Glutamatergic neuron (in vitro differentiated cells): ENCODE measurements at regions not wholly inside any gene's neighbourhood (a gene's known extent, or its start where the extent isn't known, plus 50 kb on each side); places are given as distances from the start of the nearest gene placed in this dataset.

Experiments used
- DNase-seq: peaks from one replicate; pipeline ENCODE4 v3.0.0; 2022
- H3K27ac Mint-ChIP-seq: one replicate; pipeline ENCODE4 v1.8.0; 2020; ENCODE audit warnings: mild to moderate bottlenecking, mixed read lengths, inconsistent platforms; ENCODE audit not compliant: unreplicated experiment
- H3K27me3 Mint-ChIP-seq: one replicate; pipeline ENCODE4 v1.8.0; 2020; ENCODE audit warnings: mild to moderate bottlenecking, moderate library complexity, mixed read lengths, inconsistent platforms; ENCODE audit not compliant: unreplicated experiment
- H3K36me3 Mint-ChIP-seq: one replicate; pipeline ENCODE4 v1.8.0; 2020; ENCODE audit warnings: mild to moderate bottlenecking, mixed read lengths, inconsistent platforms; ENCODE audit not compliant: unreplicated experiment
- H3K4me1 Mint-ChIP-seq: one replicate; pipeline ENCODE4 v1.8.0; 2020; ENCODE audit warnings: mild to moderate bottlenecking, low read depth, mixed read lengths, inconsistent platforms; ENCODE audit not compliant: unreplicated experiment
- H3K4me3 Mint-ChIP-seq: one replicate; pipeline ENCODE4 v1.8.0; 2020; ENCODE audit warnings: mild to moderate bottlenecking, mixed read lengths, inconsistent platforms; ENCODE audit not compliant: unreplicated experiment
- H3K9me3 Mint-ChIP-seq: one replicate; pipeline ENCODE4 v1.8.0; 2020; ENCODE audit warnings: mild to moderate bottlenecking, moderate library complexity, mixed read lengths, inconsistent platforms; ENCODE audit not compliant: unreplicated experiment
- CTCF ChIP-seq: fragments of 200-600 bp; sonication (generic); IDR thresholded peaks from one replicate; pipeline ENCODE4 v1.5.0; 2021; ENCODE audit not compliant: partially characterized antibody, unreplicated experiment

GRCh38 chr18:28794459-28795245 lies 617.7 kb upstream of the CDH2 start:
- DNase-seq = no peak
- TF ChIP-seq CTCF = no peak
- H3K9me3 Mint-ChIP-seq = no peaks in the 10 kb centered on the region
- H3K4me3 Mint-ChIP-seq = no peak overlapping the region
- no peaks in the 10 kb centered on the region for H3K36me3 Mint-ChIP-seq
- H3K27ac Mint-ChIP-seq = no peak overlapping the region
- H3K4me1 Mint-ChIP-seq = peaks cover 4% of the 10 kb centered on the region
- H3K27me3 Mint-ChIP-seq = peaks cover 2% of the 10 kb centered on the region

DNA sequence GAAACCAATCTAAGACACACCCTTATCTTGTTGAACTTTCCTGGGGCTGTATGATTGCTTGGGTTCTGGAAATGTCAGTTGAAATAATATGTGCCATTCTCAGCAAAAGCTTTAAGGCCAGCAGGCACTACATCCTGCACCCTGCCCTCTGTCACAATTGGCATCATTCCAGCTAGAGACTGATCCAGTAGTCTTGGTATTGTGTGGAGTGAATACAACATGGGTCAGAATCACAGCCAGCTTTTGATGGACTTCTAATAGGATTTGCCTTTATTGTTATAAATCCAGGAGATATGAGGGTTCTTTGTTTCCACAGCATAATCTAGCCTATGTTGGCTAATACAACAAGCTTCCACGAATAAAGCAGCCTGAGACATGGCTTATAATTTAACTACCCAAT lies 617.0 kb upstream of the CDH2 start:
- no peak overlapping the region for H3K4me3 Mint-ChIP-seq
- TF ChIP-seq CTCF = no peak
- H3K9me3 Mint-ChIP-seq = no peaks in the 10 kb centered on the region
- H3K27me3 Mint-ChIP-seq = peaks cover 2% of the 10 kb centered on the region
- peaks cover 4% of the 10 kb centered on the region for H3K4me1 Mint-ChIP-seq
- no peak for DNase-seq
- H3K27ac Mint-ChIP-seq = no peak overlapping the region
- no peaks in the 10 kb centered on the region for H3K36me3 Mint-ChIP-seq

DNA sequence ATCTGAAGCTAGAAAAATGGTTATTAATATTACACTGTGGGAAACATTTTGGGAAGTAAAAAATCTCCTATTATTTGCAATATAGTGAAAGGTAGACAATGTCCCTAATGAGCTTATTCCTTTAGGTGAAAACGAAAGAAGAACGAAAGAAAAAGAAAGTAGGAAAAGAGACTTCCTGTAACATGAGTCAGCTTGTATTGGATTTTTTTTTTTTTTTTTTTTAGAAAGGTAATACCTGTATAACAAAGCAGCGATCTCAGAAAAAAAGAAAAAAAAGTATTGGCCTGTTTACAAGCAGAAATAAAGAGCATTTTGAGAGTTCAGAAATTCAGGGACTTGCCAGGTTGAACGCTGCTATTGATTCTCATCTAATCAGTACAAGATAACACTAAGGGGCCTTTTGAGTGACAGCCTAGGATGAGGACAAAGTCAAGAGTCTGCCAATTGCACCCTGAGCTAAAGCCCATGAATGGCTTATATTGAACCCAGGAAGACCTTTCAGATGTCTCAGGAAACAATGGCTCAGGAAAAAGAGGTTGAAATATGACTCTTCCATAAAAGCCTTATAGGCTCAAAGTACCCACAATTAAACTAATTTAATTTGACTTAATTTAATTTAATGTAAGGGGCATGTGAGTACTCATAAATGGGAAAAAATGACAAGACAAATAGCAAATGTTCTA lies 615.6 kb upstream of the CDH2 start:
- DNase-seq = no peak
- peaks cover 3% of the 10 kb centered on the region for H3K9me3 Mint-ChIP-seq
- H3K4me1 Mint-ChIP-seq = peaks cover 4% of the 10 kb centered on the region
- H3K27ac Mint-ChIP-seq = no peak overlapping the region
- TF ChIP-seq CTCF = no peak
- H3K36me3 Mint-ChIP-seq = no peaks in the 10 kb centered on the region
- H3K4me3 Mint-ChIP-seq = no peak overlapping the region
- peaks cover 2% of the 10 kb centered on the region for H3K27me3 Mint-ChIP-seq

GRCh38 chr18:28791101-28791500 lies 614.2 kb upstream of the CDH2 start:
- Mint-ChIP-seq H3K4me1 (peaks cover 4% of the 10 kb centered on the region), H3K27me3 (peaks cover 2% of the 10 kb centered on the region), H3K36me3 (no peaks in the 10 kb centered on the region), H3K4me3 (no peak overlapping the region), H3K27ac (no peak overlapping the region), H3K9me3 (peaks cover 3% of the 10 kb centered on the region)
- DNase-seq = no peak
- TF ChIP-seq CTCF = no peak

DNA sequence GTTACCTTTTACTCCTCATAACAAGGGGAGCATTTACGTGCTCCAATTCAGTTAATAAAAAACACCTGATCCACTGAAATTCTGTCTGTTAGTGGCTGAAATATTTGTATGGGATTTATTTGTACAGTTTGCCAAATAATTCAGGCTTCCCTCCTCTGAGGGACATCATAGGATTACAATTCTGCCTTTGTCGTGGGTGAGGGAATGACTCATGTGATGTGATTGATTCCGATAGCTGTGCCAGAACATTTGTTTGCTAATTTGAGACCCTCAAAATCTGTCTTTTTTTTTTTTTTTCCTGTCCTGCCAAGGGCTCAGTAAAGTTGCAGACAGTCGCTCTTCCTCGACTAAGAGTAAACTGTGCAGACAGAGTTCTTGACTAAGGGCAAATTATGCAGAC lies 612.6 kb upstream of the CDH2 start:
- Mint-ChIP-seq H3K27me3 (no peaks in the 10 kb centered on the region), H3K27ac (no peak overlapping the region), H3K4me1 (peaks cover 4% of the 10 kb centered on the region), H3K36me3 (no peaks in the 10 kb centered on the region), H3K4me3 (no peak overlapping the region), H3K9me3 (peaks cover 3% of the 10 kb centered on the region)
- TF ChIP-seq CTCF = no peak
- DNase-seq = no peak
